ENCODE measurements at regions not wholly inside any gene's neighbourhood (a gene's known extent, or its start where the extent isn't known, plus 50 kb on each side); places are given as distances from the start of the nearest gene placed in this dataset.

DNA sequence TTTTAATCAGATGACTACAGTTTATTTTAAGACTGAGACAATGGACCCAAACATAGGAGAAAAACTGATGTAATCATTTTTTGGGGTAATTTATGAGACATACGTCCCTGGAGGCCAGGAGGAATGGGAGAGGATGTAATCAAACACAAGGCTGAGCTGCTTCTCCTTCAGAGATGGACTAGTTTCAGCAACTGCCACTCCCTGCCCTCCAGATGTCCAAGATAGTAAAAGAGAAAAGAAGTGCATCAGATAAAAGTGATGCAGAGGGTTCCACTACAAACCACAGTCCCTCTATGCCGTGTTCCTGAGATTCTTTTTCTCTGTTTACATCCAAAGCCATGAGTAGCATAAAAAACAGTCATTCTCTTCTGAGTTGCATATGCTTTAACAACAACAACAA, 101.1 kb downstream of the DACT1 start:
- Histone ChIP-seq H2BK120ac (replicated peaks; ENCODE audit: low read depth, low read length) (no peak overlapping the region), H2BK15ac (ENCODE audit: low read length) (no peak overlapping the region), H3K27ac (ENCODE audit: low read depth, low read length) (no peak overlapping the region), H4K8ac (ENCODE audit: extremely low read depth, insufficient read depth, low read length) (no peak overlapping the region), H2BK20ac (ENCODE audit: low read length) (no peak overlapping the region), H3K27me3 (replicated peaks in 1 of 4; ENCODE audit: control insufficient read depth in 3 of 4, extremely low read depth in 1 of 4, insufficient read depth in 3 of 4, low read length in 3 of 4) (no peaks in the 10 kb centered on the region; a peak in 1 of 7 replicates), H3K4me1 (replicated peaks in 1 of 4; ENCODE audit: control insufficient read depth in 3 of 4, insufficient read depth in 4 of 4, low read length in 3 of 4) (no peaks in the 10 kb centered on the region), H3K9ac (replicated peaks in 1 of 4; ENCODE audit: extremely low read depth in 1 of 4, low read depth in 3 of 4, low read length in 3 of 4) (no peak overlapping the region), H3K9me3 (ENCODE audit: insufficient read depth in 2 of 2, low read depth in 1 of 2, low read length in 1 of 2) (no peaks in the 10 kb centered on the region), H3K23me2 (ENCODE audit: low read depth, low read length) (no peaks in the 10 kb centered on the region), H3K36me3 (ENCODE audit: control insufficient read depth in 2 of 4, insufficient read depth in 4 of 4, low read length in 3 of 4) (no peaks in the 10 kb centered on the region), H3K56ac (replicated peaks; ENCODE audit: insufficient read length, low read depth, low read length) (no peak overlapping the region), H3K14ac (ENCODE audit: insufficient read length) (no peak overlapping the region), H3K4ac (replicated peaks; ENCODE audit: insufficient read length, low read depth, low read length) (no peak overlapping the region), H3K79me2 (ENCODE audit: control insufficient read depth in 1 of 2, insufficient read depth in 2 of 2, low read length in 2 of 2) (no peaks in the 10 kb centered on the region), H2BK5ac (ENCODE audit: low read depth, low read length) (no peak overlapping the region), H4K5ac (ENCODE audit: insufficient read length, low read depth, low read length) (no peak overlapping the region), H3K79me1 (ENCODE audit: low read depth, low read length) (no peaks in the 10 kb centered on the region), H4K20me1 (replicated peaks in 1 of 2; ENCODE audit: control insufficient read depth in 1 of 2, insufficient read depth in 2 of 2, low read length in 2 of 2) (no peaks in the 10 kb centered on the region), H3K23ac (ENCODE audit: insufficient read length) (no peak overlapping the region), H3K4me3 (ENCODE audit: extremely low read depth in 1 of 4, insufficient read depth in 2 of 4, low read depth in 3 of 4, low read length in 4 of 4) (no peak overlapping the region), H2AFZ (ENCODE audit: low read length) (no peak overlapping the region), H2AK5ac (ENCODE audit: low read depth, low read length) (no peak overlapping the region), H3K4me2 (ENCODE audit: insufficient read depth in 1 of 2, low read depth in 2 of 2, low read length in 2 of 2) (no peak overlapping the region), H4K91ac (replicated peaks; ENCODE audit: insufficient read length, low read length) (no peak overlapping the region), H2BK12ac (ENCODE audit: low read depth, low read length) (no peak overlapping the region), H3K18ac (ENCODE audit: extremely low read depth, low read length) (no peak overlapping the region)
- no peak for DNase-seq (ENCODE audit: low read depth in 1 of 2, low spot score in 2 of 2)
- ChIA-PET CTCF (ENCODE audit: partially characterized antibody) (interaction anchor here (0.5 kb wide), 1 partner anchor 89 kb away, joined by 3 read pairs; no protein-coding TSS in a partner anchor), POLR2A (ENCODE audit: partially characterized antibody) (no interaction called here)
- no peak for FAIRE-seq
- 82% methylated on average over 2 of the region's 2 CpGs; no CpG with 5 or more reads in 1 of the 2 experiments for WGBS, 2 experiments (ENCODE audit: extremely low coverage in 1 of 2, insufficient coverage in 1 of 2, insufficient read length in 1 of 2, insufficient replicate concordance in 2 of 2, low coverage in 1 of 2, low lambda C conversion rate in 2 of 2, missing lambda C conversion rate in 1 of 2)
- no peak for TF ChIP-seq RNF2 (IDR thresholded peaks at IDR 0.05; ENCODE audit: borderline replicate concordance, low read depth, low read length, missing control alignments, poor library complexity, severe bottlenecking)
- TF ChIP-seq BRCA1 (IDR thresholded peaks at IDR 0.05; ENCODE audit: low read depth, low read length): no peak
- no peak for TF ChIP-seq ASH2L (IDR thresholded peaks at IDR 0.05; ENCODE audit: low read length)
- TF ChIP-seq TAF1 (IDR thresholded peaks at IDR 0.05; ENCODE audit: low read depth, low read length): no peak
- TF ChIP-seq SRF (IDR thresholded peaks at IDR 0.05; ENCODE audit: low read depth, low read length): no peak
- no peak for TF ChIP-seq TAF7 (optimal IDR thresholded peaks at IDR 0.05; ENCODE audit: borderline replicate concordance, low read depth, low read length)
- no peak for TF ChIP-seq KDM5A (IDR thresholded peaks at IDR 0.05; ENCODE audit: low read length)
- TF ChIP-seq, protein P1, sequence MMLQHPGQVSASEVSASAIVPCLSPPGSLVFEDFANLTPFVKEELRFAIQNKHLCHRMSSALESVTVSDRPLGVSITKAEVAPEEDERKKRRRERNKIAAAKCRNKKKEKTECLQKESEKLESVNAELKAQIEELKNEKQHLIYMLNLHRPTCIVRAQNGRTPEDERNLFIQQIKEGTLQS (IDR thresholded peaks at IDR 0.05; ENCODE audit: insufficient read depth, low read depth, low read length): no peak
- TF ChIP-seq, protein P2, sequence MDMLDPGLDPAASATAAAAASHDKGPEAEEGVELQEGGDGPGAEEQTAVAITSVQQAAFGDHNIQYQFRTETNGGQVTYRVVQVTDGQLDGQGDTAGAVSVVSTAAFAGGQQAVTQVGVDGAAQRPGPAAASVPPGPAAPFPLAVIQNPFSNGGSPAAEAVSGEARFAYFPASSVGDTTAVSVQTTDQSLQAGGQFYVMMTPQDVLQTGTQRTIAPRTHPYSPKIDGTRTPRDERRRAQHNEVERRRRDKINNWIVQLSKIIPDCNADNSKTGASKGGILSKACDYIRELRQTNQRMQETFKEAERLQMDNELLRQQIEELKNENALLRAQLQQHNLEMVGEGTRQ (IDR thresholded peaks at IDR 0.05; ENCODE audit: low read length): no peak
- TF ChIP-seq JUND (IDR thresholded peaks at IDR 0.05; ENCODE audit: low read length): no peak
